ENCODE measurements at regions not wholly inside any gene's neighbourhood (a gene's known extent, or its start where the extent isn't known, plus 50 kb on each side); places are given as distances from the start of the nearest gene placed in this dataset.

- no peak for TF ChIP-seq CTCF (IDR thresholded peaks at IDR 0.05)
- TF ChIP-seq EZH2 (IDR thresholded peaks at IDR 0.05; ENCODE audit: borderline replicate concordance, insufficient read depth, low read depth, low read length, poor library complexity, severe bottlenecking), result no peak
Observed at GRCh38 chr12:16766736-16767135, 160.8 kb upstream of the LMO3 start.

All from B cell (primary cell).